ENCODE measurements at regions not wholly inside any gene's neighbourhood (a gene's known extent, or its start where the extent isn't known, plus 50 kb on each side); places are given as distances from the start of the nearest gene placed in this dataset.
A peak's percentile ranks its signal among the peaks of the same experiment; 100 is the strongest.

DNA sequence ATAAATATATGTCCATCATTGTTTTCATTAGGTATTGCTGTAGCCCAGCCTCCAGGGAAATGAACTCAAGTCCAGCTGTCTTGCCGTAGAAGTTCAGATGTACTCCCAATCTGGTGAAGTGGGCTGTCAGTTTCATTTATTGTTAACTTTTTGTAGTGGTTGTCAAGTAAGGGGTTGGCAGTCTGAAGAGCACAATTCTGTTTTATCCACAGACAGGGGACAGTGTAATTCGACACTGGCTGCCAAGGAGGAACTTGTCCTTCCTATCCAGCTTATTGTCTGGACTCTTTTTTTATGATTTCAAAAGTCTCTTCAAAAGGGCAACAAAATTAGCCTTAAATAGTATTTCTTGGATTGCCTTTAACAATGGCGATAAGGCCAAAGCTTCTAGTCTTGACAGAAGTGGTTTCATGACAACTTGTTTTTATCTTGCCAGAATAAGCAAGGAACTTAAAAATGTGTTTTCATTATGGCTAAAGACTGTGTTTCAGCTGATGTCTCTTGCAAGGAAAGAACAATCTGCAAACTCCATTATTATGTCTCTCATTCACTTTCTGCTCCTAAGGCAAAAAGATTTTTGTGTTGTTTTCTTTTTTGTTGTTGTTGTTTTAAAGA, 73.9 kb upstream of the TANC2 start:
- DNase-seq (ENCODE audit: low spot score): no peak
- Mint-ChIP-seq H3K4me1 (peaks cover 24% of the 10 kb centered on the region), H3K4me3 (peak overlapping the region; percentile 36), H3K27me3 (ENCODE audit: insufficient read depth, low read depth) (no peaks in the 10 kb centered on the region), H3K36me3 (no peaks in the 10 kb centered on the region), H3K9me3 (peaks cover 4% of the 10 kb centered on the region), H3K27ac (peak overlapping the region; percentile 95)
- H3K27me3 ChIP-seq: no peaks in the 10 kb centered on the region
- TF ChIP-seq EZH2phosphoT487 (IDR thresholded peaks at IDR 0.05): no peak
- TF ChIP-seq, protein P1, sequence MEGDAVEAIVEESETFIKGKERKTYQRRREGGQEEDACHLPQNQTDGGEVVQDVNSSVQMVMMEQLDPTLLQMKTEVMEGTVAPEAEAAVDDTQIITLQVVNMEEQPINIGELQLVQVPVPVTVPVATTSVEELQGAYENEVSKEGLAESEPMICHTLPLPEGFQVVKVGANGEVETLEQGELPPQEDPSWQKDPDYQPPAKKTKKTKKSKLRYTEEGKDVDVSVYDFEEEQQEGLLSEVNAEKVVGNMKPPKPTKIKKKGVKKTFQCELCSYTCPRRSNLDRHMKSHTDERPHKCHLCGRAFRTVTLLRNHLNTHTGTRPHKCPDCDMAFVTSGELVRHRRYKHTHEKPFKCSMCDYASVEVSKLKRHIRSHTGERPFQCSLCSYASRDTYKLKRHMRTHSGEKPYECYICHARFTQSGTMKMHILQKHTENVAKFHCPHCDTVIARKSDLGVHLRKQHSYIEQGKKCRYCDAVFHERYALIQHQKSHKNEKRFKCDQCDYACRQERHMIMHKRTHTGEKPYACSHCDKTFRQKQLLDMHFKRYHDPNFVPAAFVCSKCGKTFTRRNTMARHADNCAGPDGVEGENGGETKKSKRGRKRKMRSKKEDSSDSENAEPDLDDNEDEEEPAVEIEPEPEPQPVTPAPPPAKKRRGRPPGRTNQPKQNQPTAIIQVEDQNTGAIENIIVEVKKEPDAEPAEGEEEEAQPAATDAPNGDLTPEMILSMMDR (IDR thresholded peaks at IDR 0.05): no peak
- no peak for TF ChIP-seq EZH2 (IDR thresholded peaks at IDR 0.05)
- H3K27ac ChIP-seq: no peak overlapping the region
- no peak overlapping the region for H3K9ac ChIP-seq
- H3K4me2 ChIP-seq: peak overlapping the region; percentile 10
- H3K79me2 ChIP-seq (ENCODE audit: low read depth): no peaks in the 10 kb centered on the region
- H3K9me3 ChIP-seq (ENCODE audit: low read depth): no peaks in the 10 kb centered on the region
- no peaks in the 10 kb centered on the region for H3K36me3 ChIP-seq
- no peaks in the 10 kb centered on the region for H3F3A ChIP-seq (ENCODE audit: low read depth)
- no peaks in the 10 kb centered on the region for H4K20me1 ChIP-seq (ENCODE audit: low read depth)
- peaks cover 7% of the 10 kb centered on the region for H3K4me1 ChIP-seq
- no peak overlapping the region for H3K4me3 ChIP-seq
- H2AFZ ChIP-seq (replicated peaks): no peak overlapping the region

DNA sequence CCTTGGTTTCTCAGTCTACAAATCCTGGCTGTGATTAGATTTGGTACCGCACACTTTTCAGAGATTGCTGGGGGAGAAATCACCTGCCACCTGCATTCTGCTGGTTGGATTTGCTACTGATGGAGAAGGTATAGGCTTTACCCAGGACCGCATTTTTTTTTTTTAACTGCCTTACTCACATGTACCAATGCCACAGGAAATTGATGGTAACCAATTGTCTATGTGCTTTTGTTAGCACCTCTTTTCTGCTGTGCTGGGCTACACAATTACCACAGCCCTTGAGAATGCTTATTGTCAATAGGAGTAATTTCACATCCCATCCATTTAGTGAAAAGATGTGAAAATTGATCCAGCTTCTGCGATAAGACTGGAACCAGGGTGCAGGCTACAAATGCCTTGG, 74.4 kb upstream of the TANC2 start:
- H3F3A ChIP-seq (ENCODE audit: low read depth): no peaks in the 10 kb centered on the region

DNA sequence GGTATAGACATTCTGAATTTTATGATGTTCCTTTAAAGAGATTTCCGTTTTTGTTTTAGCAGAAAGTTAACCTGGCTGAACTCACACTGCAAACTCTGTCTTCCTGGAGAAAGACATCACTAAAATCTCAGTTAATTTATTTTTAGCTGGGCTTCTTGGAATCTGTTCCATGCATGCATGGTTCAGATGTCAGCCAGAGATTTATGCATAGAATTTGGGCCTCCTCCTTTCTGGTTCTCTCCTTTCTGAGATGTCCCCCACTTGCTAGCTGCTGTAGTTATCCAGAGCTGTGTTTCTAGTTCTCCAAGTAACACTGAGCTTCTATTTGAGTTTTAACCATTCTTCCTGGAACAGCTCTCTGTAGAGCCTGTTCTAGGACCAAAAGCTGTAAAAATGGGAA, 77.3 kb upstream of the TANC2 start:
- Histone ChIP-seq H3F3A (ENCODE audit: low read depth) (no peaks in the 10 kb centered on the region), H3K4me2 (no peak overlapping the region), H3K36me3 (no peaks in the 10 kb centered on the region), H3K9ac (no peak overlapping the region), H3K27ac (no peak overlapping the region), H3K79me2 (ENCODE audit: low read depth) (no peaks in the 10 kb centered on the region), H3K9me3 (ENCODE audit: low read depth) (no peaks in the 10 kb centered on the region), H2AFZ (replicated peaks) (no peak overlapping the region), H3K27me3 (no peaks in the 10 kb centered on the region), H3K4me3 (no peak overlapping the region), H4K20me1 (ENCODE audit: low read depth) (no peaks in the 10 kb centered on the region), H3K4me1 (peaks cover 7% of the 10 kb centered on the region)
- H3K36me3 Mint-ChIP-seq: no peaks in the 10 kb centered on the region
- H3K27ac Mint-ChIP-seq: no peak overlapping the region
- H3K27me3 Mint-ChIP-seq (ENCODE audit: insufficient read depth, low read depth): peaks cover 5% of the 10 kb centered on the region
- H3K4me3 Mint-ChIP-seq: no peak overlapping the region
- no peak for DNase-seq (ENCODE audit: low spot score)
- peaks cover 4% of the 10 kb centered on the region for H3K9me3 Mint-ChIP-seq
- peaks cover 24% of the 10 kb centered on the region for H3K4me1 Mint-ChIP-seq
- TF ChIP-seq EZH2phosphoT487 (IDR thresholded peaks at IDR 0.05): no peak
- TF ChIP-seq EZH2 (IDR thresholded peaks at IDR 0.05): no peak

More for the DNA sequence above, 74.4 kb upstream of the TANC2 start:
- Histone ChIP-seq H2AFZ (replicated peaks) (no peak overlapping the region), H3K27ac (no peak overlapping the region), H3K4me1 (peaks cover 7% of the 10 kb centered on the region), H3K4me3 (no peak overlapping the region), H3K36me3 (no peaks in the 10 kb centered on the region), H3K4me2 (peak overlapping the region; percentile 10), H3K9me3 (ENCODE audit: low read depth) (no peaks in the 10 kb centered on the region), H3K27me3 (no peaks in the 10 kb centered on the region), H3K79me2 (ENCODE audit: low read depth) (no peaks in the 10 kb centered on the region), H4K20me1 (ENCODE audit: low read depth) (no peaks in the 10 kb centered on the region), H3K9ac (no peak overlapping the region)
- TF ChIP-seq, protein P1 (IDR thresholded peaks at IDR 0.05): no peak
- peaks cover 24% of the 10 kb centered on the region for H3K4me1 Mint-ChIP-seq
- H3K9me3 Mint-ChIP-seq: peaks cover 4% of the 10 kb centered on the region
- DNase-seq (ENCODE audit: low spot score): no peak
- no peak overlapping the region for H3K4me3 Mint-ChIP-seq
- H3K27me3 Mint-ChIP-seq (ENCODE audit: insufficient read depth, low read depth): no peaks in the 10 kb centered on the region
- H3K27ac Mint-ChIP-seq: no peak overlapping the region
- no peaks in the 10 kb centered on the region for H3K36me3 Mint-ChIP-seq

DNA sequence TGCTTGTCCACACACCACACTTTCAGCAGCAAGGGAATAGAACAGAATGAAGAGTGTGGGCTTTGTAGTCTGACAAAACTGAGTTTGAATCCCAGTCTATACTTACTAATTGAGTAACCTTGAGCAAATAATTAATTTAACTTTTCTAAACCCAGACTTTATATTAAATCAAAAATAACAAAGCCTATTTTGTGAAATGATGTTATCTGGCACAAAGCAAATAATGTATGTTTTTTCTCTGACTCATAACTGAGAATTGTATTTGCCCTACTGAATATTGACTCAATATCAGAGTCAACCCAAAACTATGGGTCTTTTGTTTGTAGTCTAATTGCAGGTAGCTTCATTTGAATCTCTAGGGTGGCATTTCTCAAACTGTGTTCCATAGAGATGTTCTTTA, 77.9 kb upstream of the TANC2 start:
- H3K4me1 Mint-ChIP-seq: peaks cover 24% of the 10 kb centered on the region
- no peaks in the 10 kb centered on the region for H3K9me3 ChIP-seq (ENCODE audit: low read depth)
- H3K27ac Mint-ChIP-seq: no peak overlapping the region
- no peaks in the 10 kb centered on the region for H3F3A ChIP-seq (ENCODE audit: low read depth)
- no peaks in the 10 kb centered on the region for H4K20me1 ChIP-seq (ENCODE audit: low read depth)
- H3K36me3 Mint-ChIP-seq: no peaks in the 10 kb centered on the region
- TF ChIP-seq, protein P1 (IDR thresholded peaks at IDR 0.05): no peak
- no peak for TF ChIP-seq EZH2 (IDR thresholded peaks at IDR 0.05)
- TF ChIP-seq EZH2phosphoT487 (IDR thresholded peaks at IDR 0.05): no peak
- DNase-seq (ENCODE audit: low spot score): no peak
- H3K36me3 ChIP-seq: no peaks in the 10 kb centered on the region
- H2AFZ ChIP-seq (replicated peaks): no peak overlapping the region
- H3K27me3 Mint-ChIP-seq (ENCODE audit: insufficient read depth, low read depth): peaks cover 5% of the 10 kb centered on the region
- peaks cover 4% of the 10 kb centered on the region for H3K9me3 Mint-ChIP-seq
- no peaks in the 10 kb centered on the region for H3K27me3 ChIP-seq
- H3K4me3 Mint-ChIP-seq: no peak overlapping the region
- no peaks in the 10 kb centered on the region for H3K79me2 ChIP-seq (ENCODE audit: low read depth)
- H3K27ac ChIP-seq: no peak overlapping the region
- H3K9ac ChIP-seq: no peak overlapping the region
- H3K4me3 ChIP-seq: no peak overlapping the region
- H3K4me2 ChIP-seq: no peak overlapping the region
- peaks cover 7% of the 10 kb centered on the region for H3K4me1 ChIP-seq

Data from neural progenitor cell (in vitro differentiated cells).